ENCODE measurements at regions not wholly inside any gene's neighbourhood (a gene's known extent, or its start where the extent isn't known, plus 50 kb on each side); places are given as distances from the start of the nearest gene placed in this dataset.

DNA sequence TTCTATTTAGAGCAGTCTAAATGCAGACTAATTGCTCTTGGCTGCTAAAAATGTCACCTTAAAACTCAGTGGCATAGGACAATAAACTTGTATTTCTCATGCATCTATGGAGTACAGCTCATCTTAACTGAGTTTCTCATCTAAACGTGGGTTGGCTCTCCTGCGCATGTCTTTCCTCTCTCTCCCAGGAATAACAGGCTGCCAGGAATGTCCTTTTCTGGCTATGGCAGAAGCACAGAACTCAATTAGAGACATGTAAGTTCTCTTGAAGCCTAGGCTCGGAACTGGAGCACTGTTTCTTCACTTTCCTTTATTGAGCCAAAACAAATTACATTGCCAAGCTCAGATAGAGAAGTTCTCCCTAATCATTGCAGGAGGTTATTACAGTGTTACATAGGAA, 722.3 kb upstream of the FLRT2 start:
- H3K27me3 ChIP-seq (ENCODE audit: control insufficient read depth, insufficient read depth, low read length): no peaks in the 10 kb centered on the region
- intact Hi-C loops (cut with micrococcal nuclease; ENCODE audit: unreplicated experiment) (no loop called here), in situ Hi-C loops (cut with HindIII; ENCODE audit: low pct_unique_long_range_greater_than_20kb, low sequenced_read_pairs) (no loop called here)
- H3K27ac ChIP-seq (ENCODE audit: low read length): no peak overlapping the region
- no peaks in the 10 kb centered on the region for H3K9me3 ChIP-seq (ENCODE audit: control insufficient read depth, insufficient read depth, low read depth, low read length)
- ATAC-seq: no peak
- H3K4me3 ChIP-seq (ENCODE audit: low read depth in 2 of 2, low read length in 2 of 2): no peak overlapping the region
- BruUV-seq (replicated peaks): no TSS peak
- H3K4me1 ChIP-seq (ENCODE audit: control insufficient read depth, insufficient read depth, low read length): no peaks in the 10 kb centered on the region
- H3K36me3 ChIP-seq (ENCODE audit: control insufficient read depth, insufficient read depth, low read length): no peaks in the 10 kb centered on the region
- ChIA-PET POLR2A (no interaction called here), CTCF (no interaction called here)
- TF ChIP-seq, protein P1, sequence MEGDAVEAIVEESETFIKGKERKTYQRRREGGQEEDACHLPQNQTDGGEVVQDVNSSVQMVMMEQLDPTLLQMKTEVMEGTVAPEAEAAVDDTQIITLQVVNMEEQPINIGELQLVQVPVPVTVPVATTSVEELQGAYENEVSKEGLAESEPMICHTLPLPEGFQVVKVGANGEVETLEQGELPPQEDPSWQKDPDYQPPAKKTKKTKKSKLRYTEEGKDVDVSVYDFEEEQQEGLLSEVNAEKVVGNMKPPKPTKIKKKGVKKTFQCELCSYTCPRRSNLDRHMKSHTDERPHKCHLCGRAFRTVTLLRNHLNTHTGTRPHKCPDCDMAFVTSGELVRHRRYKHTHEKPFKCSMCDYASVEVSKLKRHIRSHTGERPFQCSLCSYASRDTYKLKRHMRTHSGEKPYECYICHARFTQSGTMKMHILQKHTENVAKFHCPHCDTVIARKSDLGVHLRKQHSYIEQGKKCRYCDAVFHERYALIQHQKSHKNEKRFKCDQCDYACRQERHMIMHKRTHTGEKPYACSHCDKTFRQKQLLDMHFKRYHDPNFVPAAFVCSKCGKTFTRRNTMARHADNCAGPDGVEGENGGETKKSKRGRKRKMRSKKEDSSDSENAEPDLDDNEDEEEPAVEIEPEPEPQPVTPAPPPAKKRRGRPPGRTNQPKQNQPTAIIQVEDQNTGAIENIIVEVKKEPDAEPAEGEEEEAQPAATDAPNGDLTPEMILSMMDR (IDR thresholded peaks at IDR 0.05): no peak
- TF ChIP-seq POLR2AphosphoS5 (IDR thresholded peaks at IDR 0.05; ENCODE audit: low read depth, low read length) (no peak), SIN3A (IDR thresholded peaks at IDR 0.05; ENCODE audit: borderline replicate concordance, insufficient read depth, low read depth, low read length) (no peak), TCF7L2 (IDR thresholded peaks at IDR 0.05; ENCODE audit: low read depth, low read length) (no peak)
- TF ChIP-seq, protein P2, sequence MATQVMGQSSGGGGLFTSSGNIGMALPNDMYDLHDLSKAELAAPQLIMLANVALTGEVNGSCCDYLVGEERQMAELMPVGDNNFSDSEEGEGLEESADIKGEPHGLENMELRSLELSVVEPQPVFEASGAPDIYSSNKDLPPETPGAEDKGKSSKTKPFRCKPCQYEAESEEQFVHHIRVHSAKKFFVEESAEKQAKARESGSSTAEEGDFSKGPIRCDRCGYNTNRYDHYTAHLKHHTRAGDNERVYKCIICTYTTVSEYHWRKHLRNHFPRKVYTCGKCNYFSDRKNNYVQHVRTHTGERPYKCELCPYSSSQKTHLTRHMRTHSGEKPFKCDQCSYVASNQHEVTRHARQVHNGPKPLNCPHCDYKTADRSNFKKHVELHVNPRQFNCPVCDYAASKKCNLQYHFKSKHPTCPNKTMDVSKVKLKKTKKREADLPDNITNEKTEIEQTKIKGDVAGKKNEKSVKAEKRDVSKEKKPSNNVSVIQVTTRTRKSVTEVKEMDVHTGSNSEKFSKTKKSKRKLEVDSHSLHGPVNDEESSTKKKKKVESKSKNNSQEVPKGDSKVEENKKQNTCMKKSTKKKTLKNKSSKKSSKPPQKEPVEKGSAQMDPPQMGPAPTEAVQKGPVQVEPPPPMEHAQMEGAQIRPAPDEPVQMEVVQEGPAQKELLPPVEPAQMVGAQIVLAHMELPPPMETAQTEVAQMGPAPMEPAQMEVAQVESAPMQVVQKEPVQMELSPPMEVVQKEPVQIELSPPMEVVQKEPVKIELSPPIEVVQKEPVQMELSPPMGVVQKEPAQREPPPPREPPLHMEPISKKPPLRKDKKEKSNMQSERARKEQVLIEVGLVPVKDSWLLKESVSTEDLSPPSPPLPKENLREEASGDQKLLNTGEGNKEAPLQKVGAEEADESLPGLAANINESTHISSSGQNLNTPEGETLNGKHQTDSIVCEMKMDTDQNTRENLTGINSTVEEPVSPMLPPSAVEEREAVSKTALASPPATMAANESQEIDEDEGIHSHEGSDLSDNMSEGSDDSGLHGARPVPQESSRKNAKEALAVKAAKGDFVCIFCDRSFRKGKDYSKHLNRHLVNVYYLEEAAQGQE (IDR thresholded peaks at IDR 0.05; ENCODE audit: insufficient read depth in 1 of 2, low read depth in 2 of 2, low read length in 1 of 2): no peak
- DNase-seq (ENCODE audit: low read depth, low spot score): no peak

DNA sequence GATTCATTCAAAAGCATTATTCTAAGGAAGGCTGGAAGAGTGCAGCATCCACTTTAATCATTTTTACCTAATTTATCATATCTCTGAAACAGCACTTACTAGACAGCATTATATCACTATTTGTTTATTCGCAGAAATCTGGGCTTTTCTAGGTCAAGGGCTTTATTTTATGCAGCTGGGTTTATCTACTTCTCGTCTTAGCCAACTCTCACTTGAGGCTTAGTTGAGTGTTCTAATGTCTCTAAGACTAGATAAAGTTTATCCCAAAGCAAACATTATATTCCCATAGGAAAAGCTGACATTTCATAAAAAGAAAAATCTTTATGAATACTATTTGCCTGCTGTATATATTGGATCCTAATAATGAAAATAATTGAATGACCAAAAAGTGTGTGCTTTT, 720.8 kb upstream of the FLRT2 start:
- H3K9me3 ChIP-seq (ENCODE audit: control insufficient read depth, insufficient read depth, low read depth, low read length): no peaks in the 10 kb centered on the region
- no peak for ATAC-seq
- no peak overlapping the region for H3K27ac ChIP-seq (ENCODE audit: low read length)
- H3K4me3 ChIP-seq (ENCODE audit: low read depth in 2 of 2, low read length in 2 of 2): no peak overlapping the region
- no peaks in the 10 kb centered on the region for H3K27me3 ChIP-seq (ENCODE audit: control insufficient read depth, insufficient read depth, low read length)
- ChIA-PET POLR2A (no interaction called here), CTCF (no interaction called here)
- no TSS peak for BruUV-seq (replicated peaks)
- H3K4me1 ChIP-seq (ENCODE audit: control insufficient read depth, insufficient read depth, low read length): no peaks in the 10 kb centered on the region
- in situ Hi-C loops (cut with HindIII; ENCODE audit: low pct_unique_long_range_greater_than_20kb, low sequenced_read_pairs): no loop called here
- TF ChIP-seq TCF7L2 (IDR thresholded peaks at IDR 0.05; ENCODE audit: low read depth, low read length) (no peak), SIN3A (IDR thresholded peaks at IDR 0.05; ENCODE audit: borderline replicate concordance, insufficient read depth, low read depth, low read length) (no peak), POLR2AphosphoS5 (IDR thresholded peaks at IDR 0.05; ENCODE audit: low read depth, low read length) (no peak)
- TF ChIP-seq, protein P2 (IDR thresholded peaks at IDR 0.05; ENCODE audit: insufficient read depth in 1 of 2, low read depth in 2 of 2, low read length in 1 of 2): no peak
- TF ChIP-seq, protein P1 (IDR thresholded peaks at IDR 0.05): no peak
- DNase-seq (ENCODE audit: low read depth, low spot score): no peak
- no peaks in the 10 kb centered on the region for H3K36me3 ChIP-seq (ENCODE audit: control insufficient read depth, insufficient read depth, low read length)
- intact Hi-C loops (cut with micrococcal nuclease; ENCODE audit: unreplicated experiment): no loop called here
